H1 (cell line): ENCODE measurements at regions not wholly inside any gene's neighbourhood (a gene's known extent, or its start where the extent isn't known, plus 50 kb on each side); places are given as distances from the start of the nearest gene placed in this dataset.

Experiments
- CREB1 ChIP-seq: IDR thresholded peaks from 2 replicates; pipeline ENCODE4 v1.6.1; 2012; ENCODE audit warnings: inconsistent platforms
- EP300 ChIP-seq, 2 experiments: IDR thresholded peaks; 1 replicate in 1 of 2; 2 replicates in 1 of 2; pipeline ENCODE4 v1.6.1; 2011 to 2012; ENCODE audit warnings: low read depth in 2 of 2, low read length in 2 of 2, mild to moderate bottlenecking in 2 of 2, borderline replicate concordance in 1 of 2, inconsistent platforms in 1 of 2, moderate library complexity in 1 of 2
- EZH2 ChIP-seq: fragments of 200-600 bp; sonication (generic); IDR thresholded peaks from 2 replicates; pipeline ENCODE4 v1.7.1; 2012; ENCODE audit warnings: low read depth, mild to moderate bottlenecking, moderate library complexity, low read length, inconsistent platforms; ENCODE audit not compliant: severe bottlenecking
- FOSL1 ChIP-seq: IDR thresholded peaks from 2 replicates; pipeline ENCODE4 v1.6.1; 2011; ENCODE audit warnings: mild to moderate bottlenecking, low read depth, low read length, moderate library complexity; ENCODE audit not compliant: insufficient read depth
- HDAC2 ChIP-seq, 2 experiments: fragments of 300-600 bp in 1 of 2; sonication (generic) in 1 of 2; IDR thresholded peaks; 2 replicates each; pipeline ENCODE4 v1.6.1; 2011 to 2012; ENCODE audit warnings: low read depth in 2 of 2, low read length in 2 of 2, mild to moderate bottlenecking in 2 of 2, moderate library complexity in 2 of 2, borderline replicate concordance in 1 of 2, inconsistent platforms in 1 of 2
- JUN ChIP-seq: IDR thresholded peaks from 2 replicates; pipeline ENCODE4 v1.6.1; 2011; ENCODE audit warnings: low read depth, mild to moderate bottlenecking, improper control_type of control experiment, low read length
- KDM1A ChIP-seq: fragments of 200-600, 300-600 bp; sonication (generic); IDR thresholded peaks from 2 replicates; pipeline ENCODE4 v1.7.1; 2016; ENCODE audit warnings: mild to moderate bottlenecking, low read length, borderline replicate concordance
- POLR2A ChIP-seq, 2 experiments: IDR thresholded peaks; 1 replicate in 1 of 2; 2 replicates in 1 of 2; pipeline ENCODE4 v1.6.1; 2011; ENCODE audit warnings: low read depth in 2 of 2, low read length in 2 of 2, mild to moderate bottlenecking in 2 of 2; ENCODE audit errors: control extremely low read depth in 1 of 2
- POLR2AphosphoS5 ChIP-seq: IDR thresholded peaks from 2 replicates; pipeline ENCODE4 v1.6.1; 2011; ENCODE audit warnings: low read depth, low read length
- RAD21 ChIP-seq, 2 experiments: IDR thresholded peaks in 1 of 2; conservative IDR thresholded peaks in 1 of 2; 2 replicates each; pipeline ENCODE4 v1.6.1; 2011; ENCODE audit warnings: low read depth in 2 of 2, low read length in 2 of 2, improper control_type of control experiment in 1 of 2, inconsistent platforms in 1 of 2, mild to moderate bottlenecking in 1 of 2, moderate library complexity in 1 of 2
- RFX5 ChIP-seq: IDR thresholded peaks from 2 replicates; pipeline ENCODE4 v1.6.1; 2011; ENCODE audit warnings: low read depth, low read length, improper control_type of control experiment, borderline replicate concordance
- TF ChIP-seq, protein P1 (sequence below): IDR thresholded peaks from 2 replicates; pipeline ENCODE4 v1.6.1; 2012; ENCODE audit warnings: inconsistent platforms
- TF ChIP-seq, protein P2 (sequence below), 3 experiments: IDR thresholded peaks; 1 replicate in 2 of 3; 2 replicates in 1 of 3; pipeline versions ENCODE4 v1.5.1 to v1.6.1; 2011; ENCODE audit warnings: low read length in 3 of 3, mild to moderate bottlenecking in 3 of 3, inconsistent platforms in 2 of 3, low read depth in 1 of 3, moderate library complexity in 1 of 3; ENCODE audit not compliant: insufficient read depth in 1 of 3; ENCODE audit errors: control extremely low read depth in 1 of 3
- TF ChIP-seq, protein P3 (sequence below): fragments of 300-600 bp; sonication (generic); IDR thresholded peaks from 2 replicates; pipeline ENCODE4 v1.7.1; 2012; ENCODE audit warnings: low read length, moderate library complexity, mild to moderate bottlenecking, inconsistent platforms; ENCODE audit not compliant: insufficient replicate concordance

DNA sequence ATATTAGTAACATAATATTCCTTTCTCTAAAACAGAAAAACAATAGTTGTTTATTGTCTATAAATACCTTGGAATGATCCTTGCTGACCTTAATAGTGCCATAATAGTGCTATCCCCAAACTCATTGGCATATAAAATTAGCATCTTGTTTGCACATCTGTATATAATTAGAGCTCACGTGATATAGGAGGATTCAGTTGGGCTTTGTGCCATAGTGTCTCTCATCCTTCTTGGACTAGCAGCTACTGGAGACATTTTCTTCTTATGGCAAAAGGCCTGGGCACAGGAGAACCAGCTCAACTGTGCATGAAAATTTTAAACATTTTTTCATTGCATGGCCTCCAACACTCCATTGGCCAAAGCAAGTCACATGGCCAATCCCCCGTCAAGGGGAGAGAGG, 342.5 kb downstream of the SPATA31D1 start:
- TF ChIP-seq HDAC2 (IDR thresholded peaks at IDR 0.05; ENCODE audit: borderline replicate concordance in 1 of 2, low read depth in 2 of 2, low read length in 2 of 2): no peak
- TF ChIP-seq, protein P1, sequence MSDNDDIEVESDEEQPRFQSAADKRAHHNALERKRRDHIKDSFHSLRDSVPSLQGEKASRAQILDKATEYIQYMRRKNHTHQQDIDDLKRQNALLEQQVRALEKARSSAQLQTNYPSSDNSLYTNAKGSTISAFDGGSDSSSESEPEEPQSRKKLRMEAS: no peak
- no peak for TF ChIP-seq EZH2
- no peak for TF ChIP-seq EP300 (IDR thresholded peaks at IDR 0.05; ENCODE audit: borderline replicate concordance in 1 of 2, low read depth in 2 of 2, low read length in 2 of 2)
- no peak for TF ChIP-seq RAD21 (IDR thresholded peaks at IDR 0.05 in 1 of 2, conservative IDR thresholded peaks at IDR 0.05 in 1 of 2; ENCODE audit: low read depth in 2 of 2, low read length in 2 of 2)
- TF ChIP-seq, protein P2, sequence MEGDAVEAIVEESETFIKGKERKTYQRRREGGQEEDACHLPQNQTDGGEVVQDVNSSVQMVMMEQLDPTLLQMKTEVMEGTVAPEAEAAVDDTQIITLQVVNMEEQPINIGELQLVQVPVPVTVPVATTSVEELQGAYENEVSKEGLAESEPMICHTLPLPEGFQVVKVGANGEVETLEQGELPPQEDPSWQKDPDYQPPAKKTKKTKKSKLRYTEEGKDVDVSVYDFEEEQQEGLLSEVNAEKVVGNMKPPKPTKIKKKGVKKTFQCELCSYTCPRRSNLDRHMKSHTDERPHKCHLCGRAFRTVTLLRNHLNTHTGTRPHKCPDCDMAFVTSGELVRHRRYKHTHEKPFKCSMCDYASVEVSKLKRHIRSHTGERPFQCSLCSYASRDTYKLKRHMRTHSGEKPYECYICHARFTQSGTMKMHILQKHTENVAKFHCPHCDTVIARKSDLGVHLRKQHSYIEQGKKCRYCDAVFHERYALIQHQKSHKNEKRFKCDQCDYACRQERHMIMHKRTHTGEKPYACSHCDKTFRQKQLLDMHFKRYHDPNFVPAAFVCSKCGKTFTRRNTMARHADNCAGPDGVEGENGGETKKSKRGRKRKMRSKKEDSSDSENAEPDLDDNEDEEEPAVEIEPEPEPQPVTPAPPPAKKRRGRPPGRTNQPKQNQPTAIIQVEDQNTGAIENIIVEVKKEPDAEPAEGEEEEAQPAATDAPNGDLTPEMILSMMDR (IDR thresholded peaks at IDR 0.05; ENCODE audit: control extremely low read depth in 1 of 3, insufficient read depth in 1 of 3, low read depth in 1 of 3, low read length in 3 of 3): no peak
- no peak for TF ChIP-seq CREB1
- TF ChIP-seq, protein P3, sequence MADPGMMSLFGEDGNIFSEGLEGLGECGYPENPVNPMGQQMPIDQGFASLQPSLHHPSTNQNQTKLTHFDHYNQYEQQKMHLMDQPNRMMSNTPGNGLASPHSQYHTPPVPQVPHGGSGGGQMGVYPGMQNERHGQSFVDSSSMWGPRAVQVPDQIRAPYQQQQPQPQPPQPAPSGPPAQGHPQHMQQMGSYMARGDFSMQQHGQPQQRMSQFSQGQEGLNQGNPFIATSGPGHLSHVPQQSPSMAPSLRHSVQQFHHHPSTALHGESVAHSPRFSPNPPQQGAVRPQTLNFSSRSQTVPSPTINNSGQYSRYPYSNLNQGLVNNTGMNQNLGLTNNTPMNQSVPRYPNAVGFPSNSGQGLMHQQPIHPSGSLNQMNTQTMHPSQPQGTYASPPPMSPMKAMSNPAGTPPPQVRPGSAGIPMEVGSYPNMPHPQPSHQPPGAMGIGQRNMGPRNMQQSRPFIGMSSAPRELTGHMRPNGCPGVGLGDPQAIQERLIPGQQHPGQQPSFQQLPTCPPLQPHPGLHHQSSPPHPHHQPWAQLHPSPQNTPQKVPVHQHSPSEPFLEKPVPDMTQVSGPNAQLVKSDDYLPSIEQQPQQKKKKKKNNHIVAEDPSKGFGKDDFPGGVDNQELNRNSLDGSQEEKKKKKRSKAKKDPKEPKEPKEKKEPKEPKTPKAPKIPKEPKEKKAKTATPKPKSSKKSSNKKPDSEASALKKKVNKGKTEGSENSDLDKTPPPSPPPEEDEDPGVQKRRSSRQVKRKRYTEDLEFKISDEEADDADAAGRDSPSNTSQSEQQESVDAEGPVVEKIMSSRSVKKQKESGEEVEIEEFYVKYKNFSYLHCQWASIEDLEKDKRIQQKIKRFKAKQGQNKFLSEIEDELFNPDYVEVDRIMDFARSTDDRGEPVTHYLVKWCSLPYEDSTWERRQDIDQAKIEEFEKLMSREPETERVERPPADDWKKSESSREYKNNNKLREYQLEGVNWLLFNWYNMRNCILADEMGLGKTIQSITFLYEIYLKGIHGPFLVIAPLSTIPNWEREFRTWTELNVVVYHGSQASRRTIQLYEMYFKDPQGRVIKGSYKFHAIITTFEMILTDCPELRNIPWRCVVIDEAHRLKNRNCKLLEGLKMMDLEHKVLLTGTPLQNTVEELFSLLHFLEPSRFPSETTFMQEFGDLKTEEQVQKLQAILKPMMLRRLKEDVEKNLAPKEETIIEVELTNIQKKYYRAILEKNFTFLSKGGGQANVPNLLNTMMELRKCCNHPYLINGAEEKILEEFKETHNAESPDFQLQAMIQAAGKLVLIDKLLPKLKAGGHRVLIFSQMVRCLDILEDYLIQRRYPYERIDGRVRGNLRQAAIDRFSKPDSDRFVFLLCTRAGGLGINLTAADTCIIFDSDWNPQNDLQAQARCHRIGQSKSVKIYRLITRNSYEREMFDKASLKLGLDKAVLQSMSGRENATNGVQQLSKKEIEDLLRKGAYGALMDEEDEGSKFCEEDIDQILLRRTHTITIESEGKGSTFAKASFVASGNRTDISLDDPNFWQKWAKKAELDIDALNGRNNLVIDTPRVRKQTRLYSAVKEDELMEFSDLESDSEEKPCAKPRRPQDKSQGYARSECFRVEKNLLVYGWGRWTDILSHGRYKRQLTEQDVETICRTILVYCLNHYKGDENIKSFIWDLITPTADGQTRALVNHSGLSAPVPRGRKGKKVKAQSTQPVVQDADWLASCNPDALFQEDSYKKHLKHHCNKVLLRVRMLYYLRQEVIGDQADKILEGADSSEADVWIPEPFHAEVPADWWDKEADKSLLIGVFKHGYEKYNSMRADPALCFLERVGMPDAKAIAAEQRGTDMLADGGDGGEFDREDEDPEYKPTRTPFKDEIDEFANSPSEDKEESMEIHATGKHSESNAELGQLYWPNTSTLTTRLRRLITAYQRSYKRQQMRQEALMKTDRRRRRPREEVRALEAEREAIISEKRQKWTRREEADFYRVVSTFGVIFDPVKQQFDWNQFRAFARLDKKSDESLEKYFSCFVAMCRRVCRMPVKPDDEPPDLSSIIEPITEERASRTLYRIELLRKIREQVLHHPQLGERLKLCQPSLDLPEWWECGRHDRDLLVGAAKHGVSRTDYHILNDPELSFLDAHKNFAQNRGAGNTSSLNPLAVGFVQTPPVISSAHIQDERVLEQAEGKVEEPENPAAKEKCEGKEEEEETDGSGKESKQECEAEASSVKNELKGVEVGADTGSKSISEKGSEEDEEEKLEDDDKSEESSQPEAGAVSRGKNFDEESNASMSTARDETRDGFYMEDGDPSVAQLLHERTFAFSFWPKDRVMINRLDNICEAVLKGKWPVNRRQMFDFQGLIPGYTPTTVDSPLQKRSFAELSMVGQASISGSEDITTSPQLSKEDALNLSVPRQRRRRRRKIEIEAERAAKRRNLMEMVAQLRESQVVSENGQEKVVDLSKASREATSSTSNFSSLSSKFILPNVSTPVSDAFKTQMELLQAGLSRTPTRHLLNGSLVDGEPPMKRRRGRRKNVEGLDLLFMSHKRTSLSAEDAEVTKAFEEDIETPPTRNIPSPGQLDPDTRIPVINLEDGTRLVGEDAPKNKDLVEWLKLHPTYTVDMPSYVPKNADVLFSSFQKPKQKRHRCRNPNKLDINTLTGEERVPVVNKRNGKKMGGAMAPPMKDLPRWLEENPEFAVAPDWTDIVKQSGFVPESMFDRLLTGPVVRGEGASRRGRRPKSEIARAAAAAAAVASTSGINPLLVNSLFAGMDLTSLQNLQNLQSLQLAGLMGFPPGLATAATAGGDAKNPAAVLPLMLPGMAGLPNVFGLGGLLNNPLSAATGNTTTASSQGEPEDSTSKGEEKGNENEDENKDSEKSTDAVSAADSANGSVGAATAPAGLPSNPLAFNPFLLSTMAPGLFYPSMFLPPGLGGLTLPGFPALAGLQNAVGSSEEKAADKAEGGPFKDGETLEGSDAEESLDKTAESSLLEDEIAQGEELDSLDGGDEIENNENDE: no peak
- no peak for TF ChIP-seq RFX5
- no peak for TF ChIP-seq POLR2A (IDR thresholded peaks at IDR 0.05; ENCODE audit: control extremely low read depth in 1 of 2, low read depth in 2 of 2, low read length in 2 of 2)
- TF ChIP-seq POLR2AphosphoS5: no peak
- no peak for TF ChIP-seq KDM1A
- no peak for TF ChIP-seq FOSL1
- no peak for TF ChIP-seq JUN
